ENCODE measurements at regions not wholly inside any gene's neighbourhood (a gene's known extent, or its start where the extent isn't known, plus 50 kb on each side); places are given as distances from the start of the nearest gene placed in this dataset.
"Not testable (repeated sequence)": the region's sequence is repeated elsewhere in the genome, so short reads cannot be mapped to it uniquely, and the experiment has no call there.

GRCh38 chr18:39296293-39296888 is 1730.8 kb upstream of the CELF4 start:
- DNase-seq, result no peak

- no peak for DNase-seq
Observed at GRCh38 chr18:39276764-39277163, 1711.2 kb upstream of the CELF4 start.

- no peak for DNase-seq
Observed at GRCh38 chr18:39274535-39274934, 1708.9 kb upstream of the CELF4 start.

- DNase-seq, result no peak
Observed at GRCh38 chr18:39272230-39272629, 1706.6 kb upstream of the CELF4 start.

- DNase-seq, result no peak
Observed at GRCh38 chr18:39271654-39272053, 1706.1 kb upstream of the CELF4 start.

GRCh38 chr18:39260565-39260964 is 1695.0 kb upstream of the CELF4 start:
- no peak for DNase-seq

GRCh38 chr18:39259736-39260135 is 1694.1 kb upstream of the CELF4 start:
- DNase-seq, result no peak

- DNase-seq, result no peak
Observed at GRCh38 chr18:39244242-39244641, 1678.6 kb upstream of the CELF4 start.

- no peak for DNase-seq
Observed at GRCh38 chr18:39241534-39241933, 1675.9 kb upstream of the CELF4 start.

GRCh38 chr18:39238981-39239660 is 1673.5 kb upstream of the CELF4 start:
- no peak for DNase-seq

GRCh38 chr18:39235118-39235719 is 1669.6 kb upstream of the CELF4 start:
- no peak for DNase-seq

GRCh38 chr18:39232937-39233336 is 1667.3 kb upstream of the CELF4 start:
- no peak for DNase-seq

- no peak for DNase-seq
Observed at GRCh38 chr18:39232490-39232889, 1666.9 kb upstream of the CELF4 start.

- DNase-seq, result no peak
Observed at GRCh38 chr18:39230086-39230803, 1664.6 kb upstream of the CELF4 start.

GRCh38 chr18:39227769-39228168 is 1662.2 kb upstream of the CELF4 start:
- not testable (repeated sequence) for DNase-seq

GRCh38 chr18:39225373-39225772 is 1659.8 kb upstream of the CELF4 start:
- no peak for DNase-seq

- no peak for DNase-seq
Observed at GRCh38 chr18:39223283-39223682, 1657.7 kb upstream of the CELF4 start.

GRCh38 chr18:39215920-39216319 is 1650.3 kb upstream of the CELF4 start:
- DNase-seq, result no peak

GRCh38 chr18:39211461-39211860 is 1645.9 kb upstream of the CELF4 start:
- DNase-seq, result no peak

GRCh38 chr18:39209173-39209572 is 1643.6 kb upstream of the CELF4 start:
- no peak for DNase-seq

GRCh38 chr18:39208729-39209128 is 1643.1 kb upstream of the CELF4 start:
- DNase-seq, result no peak

GRCh38 chr18:39208190-39208589 is 1642.6 kb upstream of the CELF4 start:
- DNase-seq, result no peak

GRCh38 chr18:39206398-39207103 is 1641.0 kb upstream of the CELF4 start:
- DNase-seq, result not testable (repeated sequence)
